ENCODE measurements at regions not wholly inside any gene's neighbourhood (a gene's known extent, or its start where the extent isn't known, plus 50 kb on each side); places are given as distances from the start of the nearest gene placed in this dataset.
"Not testable (repeated sequence)": the region's sequence is repeated elsewhere in the genome, so short reads cannot be mapped to it uniquely, and the experiment has no call there.

DNA sequence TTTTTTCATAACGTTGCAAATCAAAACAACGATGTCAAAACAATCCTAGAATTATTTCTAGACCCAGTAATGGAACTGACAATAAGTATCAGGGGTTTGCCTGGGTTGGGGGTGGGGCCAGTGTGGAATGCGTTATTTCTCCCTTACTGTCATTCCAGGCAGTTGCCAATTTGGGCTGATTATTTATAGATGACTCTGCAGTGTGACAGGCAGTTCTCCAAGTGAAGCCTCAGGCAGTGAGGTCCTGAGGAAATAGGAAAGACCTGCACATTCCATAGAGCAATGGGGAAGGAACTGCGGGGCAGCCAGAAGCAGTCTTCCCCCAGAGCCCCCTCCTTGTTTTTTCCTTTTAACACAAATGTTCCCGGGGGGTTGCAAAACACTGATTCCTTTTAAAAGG, 179.0 kb downstream of the YTHDC2 start:
- TF ChIP-seq, protein P1, sequence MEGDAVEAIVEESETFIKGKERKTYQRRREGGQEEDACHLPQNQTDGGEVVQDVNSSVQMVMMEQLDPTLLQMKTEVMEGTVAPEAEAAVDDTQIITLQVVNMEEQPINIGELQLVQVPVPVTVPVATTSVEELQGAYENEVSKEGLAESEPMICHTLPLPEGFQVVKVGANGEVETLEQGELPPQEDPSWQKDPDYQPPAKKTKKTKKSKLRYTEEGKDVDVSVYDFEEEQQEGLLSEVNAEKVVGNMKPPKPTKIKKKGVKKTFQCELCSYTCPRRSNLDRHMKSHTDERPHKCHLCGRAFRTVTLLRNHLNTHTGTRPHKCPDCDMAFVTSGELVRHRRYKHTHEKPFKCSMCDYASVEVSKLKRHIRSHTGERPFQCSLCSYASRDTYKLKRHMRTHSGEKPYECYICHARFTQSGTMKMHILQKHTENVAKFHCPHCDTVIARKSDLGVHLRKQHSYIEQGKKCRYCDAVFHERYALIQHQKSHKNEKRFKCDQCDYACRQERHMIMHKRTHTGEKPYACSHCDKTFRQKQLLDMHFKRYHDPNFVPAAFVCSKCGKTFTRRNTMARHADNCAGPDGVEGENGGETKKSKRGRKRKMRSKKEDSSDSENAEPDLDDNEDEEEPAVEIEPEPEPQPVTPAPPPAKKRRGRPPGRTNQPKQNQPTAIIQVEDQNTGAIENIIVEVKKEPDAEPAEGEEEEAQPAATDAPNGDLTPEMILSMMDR (conservative IDR thresholded peaks at IDR 0.05; ENCODE audit: low read depth, low read length): no peak
- DNase-seq (ENCODE audit: low read depth): no peak
- no peak overlapping the region for H3K4me3 ChIP-seq (ENCODE audit: low read length)

DNA sequence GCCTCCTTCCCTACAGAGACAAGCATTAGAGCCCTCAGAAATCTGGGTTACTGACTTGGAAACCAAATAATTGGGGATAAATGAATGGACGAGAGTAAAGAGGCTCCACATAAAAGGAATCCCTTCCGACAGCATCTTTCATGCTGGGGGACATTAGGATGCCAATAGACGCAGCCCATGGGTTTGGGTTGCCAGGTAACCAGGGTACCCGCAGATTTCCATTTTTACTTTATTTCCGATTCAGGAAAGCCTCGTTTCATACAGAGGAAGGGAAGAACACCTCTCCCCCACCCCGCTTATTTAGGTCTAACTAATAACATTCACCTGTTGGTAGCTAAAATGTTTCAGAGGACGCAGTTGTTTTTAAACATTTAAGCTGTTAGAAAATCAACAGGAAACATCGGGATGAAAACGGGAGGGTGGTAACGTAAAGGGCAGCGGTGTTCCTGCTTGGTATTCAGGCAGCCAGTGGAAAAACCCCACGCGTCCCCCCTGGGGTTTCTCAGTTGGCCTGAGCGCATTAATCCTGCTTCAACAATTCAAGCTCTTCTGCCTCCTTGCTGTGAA, 179.5 kb downstream of the YTHDC2 start:
- TF ChIP-seq, protein P1 (conservative IDR thresholded peaks at IDR 0.05; ENCODE audit: low read depth, low read length): no peak
- DNase-seq (ENCODE audit: low read depth): no peak

GRCh38 chr5:113693701-113694100, 180.2 kb downstream of the YTHDC2 start:
- no peak for DNase-seq (ENCODE audit: low read depth)
- no peak overlapping the region for H3K4me3 ChIP-seq (ENCODE audit: low read length)
- TF ChIP-seq, protein P1 (conservative IDR thresholded peaks at IDR 0.05; ENCODE audit: low read depth, low read length): no peak

More for the DNA sequence above, 179.5 kb downstream of the YTHDC2 start:
- H3K4me3 ChIP-seq (ENCODE audit: low read length): no peak overlapping the region

DNA sequence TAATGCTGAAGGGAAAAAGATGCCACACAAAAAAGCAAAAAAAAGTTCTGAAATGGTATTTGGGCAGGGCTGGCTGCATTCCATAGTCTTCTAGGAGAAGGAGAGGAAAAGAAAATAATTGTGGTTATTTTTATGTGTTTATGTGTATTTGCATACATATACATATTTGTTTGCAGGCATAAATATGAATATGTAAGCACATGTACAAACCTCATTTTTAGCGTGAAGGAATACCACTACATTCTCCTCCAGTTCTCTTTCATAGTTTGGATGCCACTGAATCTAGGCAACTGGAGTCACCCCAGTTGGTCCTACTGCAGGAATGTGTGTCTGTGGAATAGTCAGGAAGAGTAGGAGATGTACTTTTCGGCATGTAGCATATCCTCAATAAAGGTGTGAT, 181.1 kb downstream of the YTHDC2 start:
- H3K4me3 ChIP-seq (ENCODE audit: low read length): no peak overlapping the region
- TF ChIP-seq, protein P1 (conservative IDR thresholded peaks at IDR 0.05; ENCODE audit: low read depth, low read length): no peak
- DNase-seq (ENCODE audit: low read depth): no peak

DNA sequence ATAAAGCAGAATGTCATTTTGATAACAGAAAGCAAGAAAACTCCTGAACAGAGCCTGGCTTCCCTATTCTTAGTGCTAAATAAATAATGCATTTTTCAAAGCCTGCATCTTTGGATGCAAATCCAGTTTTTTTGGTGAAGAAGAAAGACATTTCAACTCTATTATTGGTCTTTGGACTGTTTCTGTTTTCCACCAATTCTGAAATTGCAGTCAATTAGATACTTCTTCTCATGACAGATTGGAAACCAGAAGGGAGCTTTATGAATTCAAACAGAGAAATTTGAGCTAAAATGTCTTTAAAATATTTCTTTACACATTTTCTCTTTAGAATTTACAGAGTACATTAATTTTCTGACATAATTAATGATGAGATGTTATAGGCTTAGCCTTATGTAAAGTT, 189.8 kb downstream of the YTHDC2 start:
- H3K4me3 ChIP-seq (ENCODE audit: low read length): no peak overlapping the region
- no peak for DNase-seq (ENCODE audit: low read depth)
- TF ChIP-seq, protein P1 (conservative IDR thresholded peaks at IDR 0.05; ENCODE audit: low read depth, low read length): no peak

GRCh38 chr5:113705657-113706056, 192.2 kb downstream of the YTHDC2 start:
- DNase-seq (ENCODE audit: low read depth): no peak
- no peak overlapping the region for H3K4me3 ChIP-seq (ENCODE audit: low read length)
- TF ChIP-seq, protein P1 (conservative IDR thresholded peaks at IDR 0.05; ENCODE audit: low read depth, low read length): no peak

DNA sequence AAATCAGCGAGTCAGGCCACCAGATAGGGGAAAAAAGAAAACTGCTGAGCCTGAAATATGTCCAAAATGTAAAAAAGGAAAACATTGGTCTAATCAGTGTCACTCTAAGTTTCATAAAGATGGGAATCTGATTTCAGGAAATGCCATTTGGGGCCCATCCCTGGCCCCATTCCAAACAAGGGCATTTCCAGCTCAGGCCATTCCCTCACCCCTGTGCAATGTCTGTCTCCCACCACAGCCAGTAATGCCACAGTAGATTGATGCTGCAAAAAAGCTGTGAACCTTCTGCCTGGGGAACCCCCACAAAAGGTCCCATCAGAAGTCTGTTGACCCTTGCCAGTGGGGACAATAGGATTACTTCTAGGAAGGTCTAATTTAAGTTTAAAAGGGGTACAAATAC, 199.6 kb downstream of the YTHDC2 start:
- no peak for DNase-seq (ENCODE audit: low read depth)
- H3K4me3 ChIP-seq (ENCODE audit: low read length): no peak overlapping the region
- TF ChIP-seq, protein P1 (conservative IDR thresholded peaks at IDR 0.05; ENCODE audit: low read depth, low read length): no peak

- H3K4me3 ChIP-seq (ENCODE audit: low read length); DNase-seq (ENCODE audit: low read depth): not testable (repeated sequence)
These were observed 202.4 kb downstream of the YTHDC2 start for GRCh38 chr5:113715921-113716320.
